Breast epithelium (tissue), 4 donors: ENCODE measurements at regions not wholly inside any gene's neighbourhood (a gene's known extent, or its start where the extent isn't known, plus 50 kb on each side); places are given as distances from the start of the nearest gene placed in this dataset.

ENCODE experiments used
- DNase-seq, 2 donors: peaks; one replicate each; pipeline ENCODE4 v3.0.0-alpha.2; 2019; ENCODE audit warnings: low spot score in 2 of 2
- H3K27ac ChIP-seq, 2 donors: fragments of 200-600 bp; sonication (generic) in 1 of 2; one replicate each; pipeline ENCODE4 v1.5.1; 2016 to 2019; ENCODE audit warnings: mild to moderate bottlenecking in 1 of 2
- H3K27me3 ChIP-seq, 2 donors: fragments of 200-600 bp; sonication (generic) in 1 of 2; one replicate each; pipeline versions ENCODE4 v1.5.1 to v1.6.0; 2017 to 2019; ENCODE audit warnings: control low read depth in 1 of 2, mild to moderate bottlenecking in 1 of 2
- H3K36me3 ChIP-seq: fragments of 200-600 bp; one replicate; pipeline ENCODE4 v1.5.1; 2019
- H3K4me1 ChIP-seq, 2 donors: fragments of 200-600 bp; sonication (generic); one replicate each; pipeline ENCODE4 v1.5.1; 2016 to 2019; ENCODE audit warnings: control low read depth in 1 of 2
- H3K4me3 ChIP-seq, 3 donors: fragments of 200-600 bp; sonication (generic); 1 replicate in 2 of 3; 2 replicates in 1 of 3; pipeline ENCODE4 v1.5.1; 2016 to 2019; ENCODE audit warnings: mild to moderate bottlenecking in 3 of 3, moderate library complexity in 2 of 3
- H3K9me3 ChIP-seq, 2 donors: fragments of 200-600 bp; sonication (generic) in 1 of 2; one replicate each; pipeline ENCODE4 v1.5.1; 2016 to 2019; ENCODE audit warnings: control low read depth in 1 of 2
- POLR2A ChIP-seq: fragments of 450-650 bp; IDR thresholded peaks from one replicate; pipeline ENCODE4 v1.6.1; 2016; ENCODE audit warnings: antibody characterized with exemption, mild to moderate bottlenecking, moderate library complexity
- POLR2AphosphoS5 ChIP-seq, 3 donors: sonication (generic); formaldehyde crosslinking; IDR thresholded peaks; one replicate each; pipeline ENCODE4 v1.6.1; 2017; ENCODE audit warnings: antibody characterized with exemption in 3 of 3
- intact Hi-C: fragments of 100-400 bp; cut with DNase I; formaldehyde crosslinking; loops from one replicate; pipeline ENCODE4 v1.15.1; 2023; ENCODE audit warnings: low total_unique reads
- TF ChIP-seq, protein P1 (sequence below), 3 donors: fragments of 450-650 bp; IDR thresholded peaks; one replicate each; pipeline ENCODE4 v1.5.1; 2016 to 2017; ENCODE audit warnings: antibody characterized with exemption in 3 of 3, mild to moderate bottlenecking in 3 of 3, moderate library complexity in 3 of 3

DNA sequence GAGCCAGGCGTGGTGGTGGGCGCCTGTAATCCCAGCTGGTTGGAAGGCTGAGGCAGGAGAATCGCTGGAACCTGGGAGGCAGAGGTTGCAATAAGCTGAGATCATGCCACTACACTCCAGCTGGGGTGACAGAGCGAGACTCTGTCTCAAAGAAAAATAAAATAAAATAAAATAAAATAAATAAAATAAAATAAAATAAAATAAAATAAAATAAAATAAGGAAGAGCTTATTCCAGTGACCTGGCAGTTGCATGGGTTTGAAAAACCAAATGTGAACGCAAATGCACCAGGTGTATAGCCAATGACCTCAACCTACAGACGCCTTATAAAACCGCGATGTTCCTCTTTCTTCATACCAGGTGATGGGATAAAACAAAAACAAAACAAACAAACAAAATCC lies 995.7 kb downstream of the TYW1 start:
- Histone ChIP-seq H3K27me3 (no peaks in the 10 kb centered on the region), H3K4me1 (no peaks in the 10 kb centered on the region), H3K36me3 (no peaks in the 10 kb centered on the region), H3K4me3 (no peak overlapping the region), H3K9me3 (no peaks in the 10 kb centered on the region), H3K27ac (no peak overlapping the region)
- no peak for DNase-seq
- intact Hi-C loops = no loop called here
- no peak for TF ChIP-seq POLR2A
- TF ChIP-seq POLR2AphosphoS5 (IDR thresholded peaks at IDR 0.05) = no peak
- TF ChIP-seq, protein P1, sequence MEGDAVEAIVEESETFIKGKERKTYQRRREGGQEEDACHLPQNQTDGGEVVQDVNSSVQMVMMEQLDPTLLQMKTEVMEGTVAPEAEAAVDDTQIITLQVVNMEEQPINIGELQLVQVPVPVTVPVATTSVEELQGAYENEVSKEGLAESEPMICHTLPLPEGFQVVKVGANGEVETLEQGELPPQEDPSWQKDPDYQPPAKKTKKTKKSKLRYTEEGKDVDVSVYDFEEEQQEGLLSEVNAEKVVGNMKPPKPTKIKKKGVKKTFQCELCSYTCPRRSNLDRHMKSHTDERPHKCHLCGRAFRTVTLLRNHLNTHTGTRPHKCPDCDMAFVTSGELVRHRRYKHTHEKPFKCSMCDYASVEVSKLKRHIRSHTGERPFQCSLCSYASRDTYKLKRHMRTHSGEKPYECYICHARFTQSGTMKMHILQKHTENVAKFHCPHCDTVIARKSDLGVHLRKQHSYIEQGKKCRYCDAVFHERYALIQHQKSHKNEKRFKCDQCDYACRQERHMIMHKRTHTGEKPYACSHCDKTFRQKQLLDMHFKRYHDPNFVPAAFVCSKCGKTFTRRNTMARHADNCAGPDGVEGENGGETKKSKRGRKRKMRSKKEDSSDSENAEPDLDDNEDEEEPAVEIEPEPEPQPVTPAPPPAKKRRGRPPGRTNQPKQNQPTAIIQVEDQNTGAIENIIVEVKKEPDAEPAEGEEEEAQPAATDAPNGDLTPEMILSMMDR (IDR thresholded peaks at IDR 0.05) = no peak

DNA sequence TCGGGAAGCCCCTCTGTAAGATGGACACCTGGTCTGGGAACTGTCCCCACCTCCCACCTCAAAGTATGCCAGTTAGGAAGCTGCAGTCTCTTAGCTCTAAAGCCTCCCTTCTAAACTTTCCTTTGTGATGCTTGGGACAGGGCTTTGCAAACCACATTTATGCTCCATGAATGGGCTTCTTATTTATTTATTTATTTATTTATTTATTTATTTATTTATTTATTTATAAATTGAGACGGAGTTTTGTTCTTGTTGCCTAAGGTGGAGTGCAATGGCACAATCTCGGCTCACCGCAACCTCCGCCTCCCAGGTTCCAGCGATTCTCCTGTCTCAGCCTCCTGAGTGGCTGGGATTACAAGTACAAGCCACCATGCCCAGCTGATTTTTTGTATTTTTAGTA lies 1009.4 kb downstream of the TYW1 start:
- TF ChIP-seq, protein P1 (IDR thresholded peaks at IDR 0.05) = no peak
- TF ChIP-seq POLR2A (no peak), POLR2AphosphoS5 (IDR thresholded peaks at IDR 0.05) (no peak)
- no peak overlapping the region for H3K4me3 ChIP-seq
- intact Hi-C loops = no loop called here
- no peaks in the 10 kb centered on the region for H3K36me3 ChIP-seq
- no peaks in the 10 kb centered on the region for H3K27me3 ChIP-seq
- no peak overlapping the region for H3K27ac ChIP-seq
- no peak for DNase-seq
- no peaks in the 10 kb centered on the region for H3K4me1 ChIP-seq
- H3K9me3 ChIP-seq = no peaks in the 10 kb centered on the region

DNA sequence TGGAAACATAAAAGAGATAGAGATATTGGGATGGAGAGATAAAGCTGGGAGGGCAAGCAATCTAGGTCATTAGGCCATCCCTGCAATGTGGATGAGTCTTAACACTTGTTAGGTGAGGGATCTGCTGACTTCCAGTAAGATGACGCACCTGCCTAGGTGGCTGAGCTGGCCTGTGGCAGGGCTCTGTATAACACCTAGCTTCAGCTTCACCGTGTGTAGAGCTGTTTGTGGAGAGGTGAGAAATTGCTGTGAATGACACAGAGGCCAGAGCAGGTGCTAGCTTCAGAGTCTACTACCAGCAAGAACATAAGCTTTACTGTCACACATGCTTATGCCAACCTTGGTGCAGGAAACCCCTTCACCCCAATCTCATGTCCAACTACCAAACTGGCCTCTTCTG lies 1010.0 kb downstream of the TYW1 start:
- Histone ChIP-seq H3K27me3 (no peaks in the 10 kb centered on the region), H3K36me3 (no peaks in the 10 kb centered on the region), H3K4me1 (no peaks in the 10 kb centered on the region), H3K9me3 (no peaks in the 10 kb centered on the region), H3K27ac (no peak overlapping the region), H3K4me3 (no peak overlapping the region)
- no peak for DNase-seq
- no peak for TF ChIP-seq POLR2A
- TF ChIP-seq POLR2AphosphoS5 (IDR thresholded peaks at IDR 0.05) = no peak
- TF ChIP-seq, protein P1 (IDR thresholded peaks at IDR 0.05) = no peak
- intact Hi-C loops = no loop called here

DNA sequence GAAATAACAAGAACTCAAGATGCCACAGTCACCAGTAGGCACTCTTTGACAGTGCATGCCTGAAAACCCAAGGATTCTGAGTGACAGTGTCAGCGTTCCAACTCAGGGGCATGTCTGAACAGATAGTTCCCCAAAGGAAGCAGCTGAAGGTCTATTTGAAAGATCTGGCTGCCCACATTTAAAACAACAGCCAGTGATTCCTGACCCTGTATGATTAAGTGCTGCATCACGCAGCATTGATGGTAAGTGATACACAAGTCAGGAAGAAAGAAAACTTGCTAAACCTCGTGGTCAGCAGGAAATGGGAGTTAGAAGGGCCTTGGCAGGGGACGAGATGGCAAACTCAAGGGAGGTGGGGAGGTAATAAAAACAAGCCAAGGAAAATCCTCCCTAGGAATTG lies 1013.1 kb downstream of the TYW1 start:
- no peaks in the 10 kb centered on the region for H3K27me3 ChIP-seq
- H3K36me3 ChIP-seq = no peaks in the 10 kb centered on the region
- H3K9me3 ChIP-seq = peaks cover 0 to 4% of the 10 kb centered on the region in 2 donors
- intact Hi-C loops = no loop called here
- no peak overlapping the region for H3K4me3 ChIP-seq
- H3K27ac ChIP-seq = no peak overlapping the region
- DNase-seq = no peak
- H3K4me1 ChIP-seq = no peaks in the 10 kb centered on the region
- TF ChIP-seq, protein P1 (IDR thresholded peaks at IDR 0.05) = no peak
- TF ChIP-seq POLR2AphosphoS5 (IDR thresholded peaks at IDR 0.05) = no peak
- TF ChIP-seq POLR2A = no peak

DNA sequence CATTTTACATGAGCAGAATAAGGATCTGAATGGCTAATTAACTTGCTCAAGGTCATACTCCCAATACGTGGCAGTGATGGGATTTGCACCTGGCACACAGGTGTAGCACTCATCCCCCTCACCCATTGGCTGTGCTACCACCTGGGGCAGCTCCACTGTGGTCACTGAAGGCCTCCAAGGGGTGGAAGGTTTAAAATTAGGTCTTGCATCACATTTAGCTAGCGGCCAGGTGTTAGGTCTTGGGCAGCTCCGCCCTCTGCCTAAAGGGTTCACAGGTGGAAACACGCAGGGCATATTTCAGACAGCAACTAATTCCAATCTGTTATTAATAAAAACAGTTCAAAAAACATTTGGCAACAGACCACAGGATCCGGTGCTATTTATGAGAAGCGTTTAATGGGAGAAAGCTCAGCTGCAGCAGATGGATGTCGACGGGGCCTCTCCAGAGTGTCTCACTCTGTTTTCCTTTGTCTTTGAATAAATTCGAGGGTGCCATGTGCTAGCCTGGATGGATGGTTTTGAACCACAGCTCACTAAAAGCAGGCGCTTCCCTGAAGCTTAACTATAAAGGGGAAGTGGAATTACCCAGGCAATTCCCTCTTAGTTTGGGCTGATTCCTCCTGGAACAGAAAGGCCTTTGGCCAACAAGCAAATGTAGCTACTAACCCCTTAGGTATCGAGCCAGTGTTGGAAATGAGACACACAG lies 1017.6 kb downstream of the TYW1 start:
- no peak for DNase-seq
- no peaks in the 10 kb centered on the region for H3K4me1 ChIP-seq
- no peak overlapping the region for H3K27ac ChIP-seq
- intact Hi-C loops = no loop called here
- peaks cover 0 to 4% of the 10 kb centered on the region in 2 donors for H3K9me3 ChIP-seq
- H3K36me3 ChIP-seq = no peaks in the 10 kb centered on the region
- TF ChIP-seq, protein P1 (IDR thresholded peaks at IDR 0.05) = no peak
- no peaks in the 10 kb centered on the region for H3K27me3 ChIP-seq
- no peak overlapping the region for H3K4me3 ChIP-seq
